GM18861 (cell line): ENCODE measurements at regions not wholly inside any gene's neighbourhood (a gene's known extent, or its start where the extent isn't known, plus 50 kb on each side); places are given as distances from the start of the nearest gene placed in this dataset.

Source experiments
- ATAC-seq: cut with Tn5 transposase; IDR thresholded peaks from one replicate; pipeline ENCODE4 v1.9.1; 2021; ENCODE audit not compliant: unreplicated experiment

DNA sequence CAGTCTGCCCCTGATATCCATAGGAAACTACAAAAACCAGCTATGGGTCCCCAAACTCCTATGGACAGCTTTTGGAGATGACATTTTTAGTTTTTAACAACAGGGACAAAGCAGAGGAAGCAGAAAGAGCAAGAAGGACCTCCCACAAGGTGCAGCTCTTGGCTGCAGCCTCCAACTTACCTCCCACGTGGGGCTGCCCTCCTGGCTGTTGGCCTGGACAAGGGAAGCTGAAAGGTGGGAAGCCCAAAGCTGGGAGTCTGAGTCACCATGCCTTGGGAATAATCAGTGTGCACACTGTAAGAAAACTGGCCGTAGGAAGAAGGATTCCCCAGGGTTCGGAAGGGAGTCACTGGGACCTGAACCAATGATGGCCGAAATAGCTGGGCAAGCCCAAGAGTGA, 51.8 kb upstream of the PAX1 start:
- no peak for ATAC-seq

DNA sequence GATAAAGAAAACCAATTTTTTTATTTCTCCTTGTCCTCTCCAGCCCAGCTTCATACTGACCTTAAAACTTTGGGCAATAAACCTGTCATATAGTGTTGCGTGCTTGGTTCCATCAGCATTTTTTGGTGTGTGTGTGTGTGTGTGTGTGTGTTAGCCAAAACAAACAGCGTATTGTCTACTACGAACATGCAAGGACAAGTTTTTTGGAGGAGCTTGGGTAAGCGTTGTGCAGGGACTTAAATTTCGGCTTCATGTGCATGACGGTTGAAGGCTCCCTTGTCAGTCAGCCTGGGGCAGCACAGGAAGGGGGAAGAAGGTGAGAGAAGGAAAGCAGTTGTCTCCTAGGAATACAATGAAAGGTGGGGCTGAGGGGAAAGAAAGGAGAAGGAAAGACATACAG, 62.0 kb upstream of the PAX1 start:
- ATAC-seq = no peak

DNA sequence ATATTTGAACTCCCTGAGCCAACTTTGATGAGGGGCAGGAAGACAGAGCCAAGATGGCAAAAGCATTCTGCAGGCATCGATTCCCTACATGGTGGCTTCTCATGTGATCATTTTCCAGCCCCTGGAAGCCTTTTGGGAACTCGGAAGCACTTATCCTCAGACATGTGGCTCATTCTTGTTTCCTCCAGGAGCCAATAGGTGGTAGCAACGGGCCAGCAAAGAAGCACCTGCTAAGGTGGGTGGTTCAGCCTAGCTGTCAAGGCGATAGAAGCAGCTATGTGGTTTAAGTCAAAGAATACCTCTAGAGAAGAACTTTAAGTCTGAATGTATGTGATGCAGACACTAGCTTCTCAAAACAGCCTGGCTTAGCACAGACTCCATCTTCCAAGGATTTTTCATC, 64.9 kb upstream of the PAX1 start:
- ATAC-seq = no peak

DNA sequence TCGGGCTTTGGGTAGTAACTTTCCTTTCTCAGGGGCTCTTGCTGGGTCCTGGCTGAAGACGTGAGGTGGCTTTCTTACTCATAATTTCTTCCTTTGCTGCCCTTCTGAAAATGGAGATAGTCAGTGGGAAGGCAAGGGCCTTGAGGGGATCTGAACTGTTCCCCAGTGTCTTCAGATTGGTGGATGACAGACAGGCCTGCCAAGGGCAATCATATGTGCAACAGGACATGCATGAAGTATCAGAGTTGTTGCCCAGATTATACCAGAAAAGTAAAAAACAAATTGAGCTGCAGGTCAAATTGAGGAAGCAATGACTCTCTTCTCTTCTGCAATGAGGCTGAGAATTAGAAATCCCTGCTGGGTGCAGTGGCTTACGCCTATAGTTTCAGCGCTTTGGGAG, 71.6 kb upstream of the PAX1 start:
- no peak for ATAC-seq

DNA sequence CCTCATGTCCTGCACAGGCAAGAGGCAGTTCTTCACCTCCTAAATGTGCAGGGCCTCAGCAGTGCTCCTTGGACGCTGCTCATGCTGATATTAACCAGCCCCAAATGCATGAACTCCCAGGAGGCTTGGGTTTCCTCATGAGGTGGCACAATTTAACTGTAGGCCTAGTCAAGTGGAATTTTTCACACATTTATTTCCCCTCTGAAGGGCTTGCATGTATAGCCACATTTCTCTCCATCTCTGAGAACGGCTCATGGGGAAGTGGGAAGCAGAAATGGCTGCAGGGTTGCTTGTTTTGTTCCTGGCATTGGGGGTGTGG, 72.8 kb upstream of the PAX1 start:
- ATAC-seq = no peak

DNA sequence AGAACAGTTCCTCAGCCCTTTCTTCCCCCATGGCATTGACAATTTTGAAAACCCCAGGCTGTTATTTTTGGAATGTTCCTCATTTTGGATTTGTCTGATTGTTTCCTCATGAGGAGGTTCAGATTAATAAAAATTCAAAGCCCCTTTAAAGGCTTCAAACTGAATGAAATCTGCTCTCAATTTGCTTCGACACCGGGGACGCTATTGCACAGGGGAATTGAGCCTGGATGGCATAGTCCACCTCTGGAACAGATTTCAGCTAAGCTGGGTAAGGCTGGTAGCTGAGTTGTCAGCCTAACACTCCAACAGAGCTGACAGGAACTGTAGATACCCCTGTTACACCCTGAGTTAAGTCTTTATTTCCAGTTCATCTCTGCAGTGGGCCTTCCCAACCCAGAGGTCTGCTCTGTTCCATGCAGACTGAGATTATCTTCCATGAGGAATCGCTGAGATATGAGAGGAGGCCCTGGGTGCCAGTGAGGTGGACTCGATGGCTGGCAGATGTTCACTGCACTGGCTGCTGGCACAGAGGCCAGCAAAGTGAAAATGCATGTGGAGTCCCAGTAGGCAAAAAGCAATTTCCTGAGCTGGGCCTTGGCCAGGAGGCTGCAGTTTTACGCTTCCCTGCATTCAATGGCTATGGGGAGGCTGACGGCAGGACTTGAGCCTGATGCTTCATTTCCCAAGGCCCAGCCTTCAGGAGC, 73.3 kb upstream of the PAX1 start:
- ATAC-seq = no peak

DNA sequence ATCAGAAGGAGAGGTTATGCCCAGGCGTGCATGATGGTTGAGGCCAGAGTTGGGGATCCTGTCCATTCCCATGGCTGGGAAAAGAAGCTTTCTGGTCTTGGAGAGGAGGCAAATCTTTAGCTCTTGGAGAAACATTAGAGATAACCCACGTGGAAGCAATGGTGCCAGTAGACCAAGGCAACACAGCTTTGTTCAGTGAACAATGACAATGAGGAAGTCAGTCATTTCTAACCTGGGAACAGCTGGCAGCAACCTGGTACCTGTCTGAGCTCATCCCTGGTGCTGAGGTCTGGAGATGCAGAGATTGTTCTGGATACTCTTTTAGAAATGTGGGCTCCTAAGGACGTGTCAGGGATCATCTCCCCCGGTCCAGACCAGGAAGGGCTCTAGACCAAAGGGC, 76.7 kb upstream of the PAX1 start:
- ATAC-seq = no peak

DNA sequence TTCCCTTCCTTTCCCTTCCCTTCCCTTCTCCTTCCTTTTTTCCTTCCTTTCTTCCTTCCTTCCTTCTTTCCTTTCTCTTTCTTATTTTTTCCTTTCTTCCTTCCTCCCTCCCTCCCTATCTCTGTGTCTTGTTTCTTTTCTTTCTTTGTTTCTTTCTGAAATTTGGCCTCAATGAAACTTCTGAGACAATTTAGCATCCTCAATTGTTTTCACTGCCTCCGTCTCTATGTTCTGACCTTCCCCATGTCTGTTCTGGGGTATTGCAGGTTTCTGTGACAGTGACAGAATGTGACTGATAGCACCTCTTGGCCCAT, 81.7 kb upstream of the PAX1 start:
- ATAC-seq = no peak

DNA sequence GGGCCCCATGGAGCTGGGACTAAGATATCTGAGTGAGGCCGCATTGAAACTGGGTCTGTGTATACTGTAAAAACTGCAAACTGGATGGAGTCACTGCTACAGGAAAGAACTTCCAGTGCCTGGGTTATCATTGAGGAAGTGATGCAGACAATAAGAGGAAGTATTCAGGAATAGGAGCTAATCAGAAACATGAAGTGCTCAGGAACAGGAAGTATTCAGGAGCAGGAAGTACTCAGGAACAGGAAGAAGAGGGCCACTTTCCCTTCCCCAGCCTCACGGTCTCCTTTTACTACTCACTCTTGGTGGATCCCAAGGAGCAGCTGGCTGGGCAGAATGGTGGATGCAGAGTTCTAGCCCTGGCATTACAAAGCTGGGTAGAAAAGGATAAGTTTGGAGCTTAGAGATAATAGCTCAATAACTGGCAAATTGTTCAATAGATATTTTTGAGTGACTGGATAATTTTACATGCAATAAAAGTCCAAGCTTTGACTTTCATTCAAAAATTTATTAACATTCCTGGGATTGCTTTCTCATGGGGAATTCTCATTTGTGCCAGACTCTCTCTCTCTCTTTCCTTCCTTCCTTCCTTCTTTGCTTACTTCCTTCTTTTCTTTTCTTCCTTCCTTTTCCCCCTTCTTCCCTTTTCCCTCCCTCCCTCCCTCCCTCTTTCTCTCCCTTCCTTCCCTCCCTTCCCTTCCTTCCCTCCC, 82.2 kb upstream of the PAX1 start:
- no peak for ATAC-seq

DNA sequence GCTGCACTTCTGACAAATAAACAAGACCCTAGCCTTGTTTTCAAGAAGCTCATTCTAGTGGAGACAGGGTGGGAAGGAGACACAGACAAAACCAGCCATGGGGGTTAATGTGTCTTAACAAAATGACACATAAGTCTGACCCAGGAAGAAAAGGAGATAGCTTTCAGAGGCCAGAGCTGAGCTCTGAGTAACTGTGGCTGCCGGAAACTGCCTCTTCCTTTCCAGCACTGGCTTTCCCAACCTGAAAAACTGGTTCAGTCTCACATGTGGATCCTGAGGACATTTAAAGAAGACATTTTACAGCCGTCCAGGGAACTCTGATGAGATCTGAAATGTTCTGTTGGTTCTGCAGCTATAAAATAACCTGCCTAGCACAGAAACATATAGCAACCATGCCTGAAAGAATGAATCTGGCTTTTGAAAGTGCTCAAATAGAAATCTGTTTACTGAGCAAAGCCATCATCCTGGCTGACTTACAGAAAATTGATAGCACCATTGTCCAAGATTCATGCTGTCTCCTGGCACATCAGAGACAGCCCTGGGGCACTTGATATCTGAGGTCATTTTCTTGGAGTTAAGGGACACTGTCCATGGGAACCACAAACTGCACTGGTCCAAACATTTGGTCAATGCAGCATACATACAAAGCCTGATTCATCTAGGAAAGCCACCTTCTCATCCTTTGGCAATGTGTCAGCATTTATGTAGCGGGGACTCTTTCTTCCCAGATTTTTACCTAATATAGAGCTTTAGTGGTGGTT, 83.2 kb upstream of the PAX1 start:
- ATAC-seq = no peak

DNA sequence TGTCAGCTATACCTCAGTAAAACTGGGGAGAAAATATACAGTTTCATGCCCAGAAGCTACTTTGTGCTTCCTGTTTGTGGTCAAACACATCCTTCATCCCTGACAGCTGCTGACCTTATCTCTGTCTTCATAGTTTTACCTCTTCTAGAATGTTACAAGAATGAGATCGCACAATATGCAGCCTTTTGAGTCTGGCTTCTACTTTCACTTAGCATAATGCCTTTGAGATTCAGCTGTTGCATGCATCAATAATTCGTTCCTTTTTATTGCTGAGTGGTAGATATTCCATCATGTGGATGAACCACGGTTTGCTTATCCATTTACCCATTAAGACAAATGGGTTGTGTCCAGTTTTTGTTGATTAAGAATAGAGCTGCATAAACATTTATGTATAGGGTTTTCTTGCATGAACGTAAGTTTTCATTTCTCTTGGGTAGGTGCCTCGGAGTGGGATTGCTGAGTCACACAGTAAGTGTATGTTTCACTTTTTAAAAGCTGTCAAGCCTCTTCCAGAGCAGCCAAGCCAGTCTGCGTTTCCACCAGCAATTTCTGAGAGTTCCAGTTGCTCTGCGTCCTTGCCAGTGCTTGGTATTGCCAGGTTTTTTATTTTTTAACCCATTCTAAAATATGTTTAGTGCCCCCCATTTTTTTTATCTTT, 86.6 kb upstream of the PAX1 start:
- peak; percentile 51 for ATAC-seq

DNA sequence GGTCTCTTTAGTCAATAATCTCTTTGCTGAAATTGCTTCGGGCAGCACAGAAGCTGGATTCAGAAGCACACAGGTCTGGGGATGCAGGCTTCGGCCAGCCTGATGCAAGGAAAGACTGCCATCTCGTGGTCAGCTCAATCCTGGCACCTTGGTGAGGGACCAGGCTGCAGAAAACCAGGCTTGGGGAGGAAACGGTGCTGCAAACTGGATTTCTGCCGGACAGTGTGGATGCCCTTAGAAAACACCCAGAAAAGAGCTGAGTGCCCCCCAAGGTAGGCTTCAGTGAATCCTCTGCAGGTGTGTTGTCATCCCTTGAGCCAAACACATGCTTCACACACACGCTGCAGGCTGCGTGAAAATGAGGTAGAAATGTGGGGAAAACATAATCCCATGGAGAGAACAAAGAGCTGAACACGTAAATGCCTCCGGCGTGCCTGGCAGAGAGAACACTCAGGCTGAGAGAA, 89.8 kb upstream of the PAX1 start:
- peak; percentile 53 for ATAC-seq

DNA sequence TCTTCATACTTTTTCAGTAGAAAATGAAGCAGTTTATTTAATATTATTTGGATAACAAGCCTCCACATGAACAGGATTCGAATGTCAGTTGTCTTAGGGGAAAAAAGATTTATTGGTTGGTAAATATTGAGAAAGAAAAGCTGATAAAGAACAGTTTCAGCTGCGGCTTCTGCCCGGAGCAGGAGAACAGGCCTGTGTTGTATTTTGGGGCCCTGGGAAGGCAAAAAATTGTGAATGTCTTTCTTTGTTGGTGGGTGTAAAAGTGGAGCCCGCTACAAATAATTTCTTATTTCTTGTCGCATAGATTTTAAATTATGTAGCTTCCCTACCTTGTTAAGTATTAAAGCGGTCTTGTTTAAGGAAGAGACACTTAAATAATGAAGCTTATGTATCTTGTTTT, 90.5 kb upstream of the PAX1 start:
- ATAC-seq = no peak

DNA sequence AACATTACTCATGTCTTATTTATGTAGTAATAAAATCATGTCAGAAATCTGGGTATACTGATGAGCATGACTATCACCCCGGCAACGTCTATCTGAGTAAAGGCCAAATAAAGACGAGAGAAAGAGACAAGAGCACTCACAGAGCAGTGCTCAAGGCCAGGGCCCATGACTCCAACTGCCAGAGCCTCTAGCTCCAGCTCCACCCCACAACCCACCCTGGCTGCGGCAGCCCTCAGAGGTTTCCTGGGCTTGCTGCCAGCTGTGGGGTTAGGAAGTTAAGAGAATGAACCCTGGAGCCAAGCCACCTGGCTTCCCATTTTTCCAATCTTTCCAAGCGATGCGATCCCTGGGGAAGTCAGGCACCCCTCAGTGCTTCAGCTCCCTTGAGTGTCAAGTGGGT, 92.0 kb upstream of the PAX1 start:
- ATAC-seq = no peak

DNA sequence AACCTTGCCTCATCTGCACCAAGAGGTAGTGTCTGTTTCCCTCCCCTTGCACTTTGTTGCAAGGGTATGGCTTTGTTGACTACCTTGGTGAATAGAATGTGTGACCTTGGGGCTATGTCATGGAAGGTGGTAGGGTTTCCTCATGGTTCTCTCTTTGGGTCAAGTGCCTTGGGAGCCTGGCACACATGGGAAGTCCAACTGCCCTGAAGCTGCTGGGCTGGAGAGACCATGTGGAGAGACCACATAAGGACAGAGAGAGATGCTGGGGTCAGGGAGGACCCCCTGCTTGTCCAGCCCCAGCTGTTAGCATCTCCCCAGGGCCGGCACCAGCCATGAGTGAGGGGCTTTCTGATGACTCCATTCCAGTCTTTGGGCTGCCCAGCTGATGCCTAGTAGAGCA, 95.5 kb upstream of the PAX1 start:
- ATAC-seq = no peak

DNA sequence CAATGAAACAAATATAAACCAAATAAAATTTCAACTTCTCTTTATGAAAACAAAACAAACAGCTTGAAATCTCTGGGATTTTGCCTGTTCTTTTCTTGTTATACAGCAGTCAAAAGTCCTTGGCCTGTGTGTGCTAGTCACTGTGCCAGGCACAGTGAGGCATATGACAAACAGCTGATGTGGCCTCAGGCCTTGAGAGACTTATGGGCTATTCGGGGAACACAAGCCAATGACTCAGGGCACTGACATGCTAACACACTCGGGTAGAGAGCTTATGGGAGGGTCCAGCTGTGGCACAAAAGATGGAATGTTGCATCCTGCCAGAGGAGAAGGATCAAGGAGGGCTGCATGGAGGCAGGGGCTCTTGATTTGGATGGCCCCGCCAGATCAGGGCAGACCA, 95.4 kb upstream of the NKX2-2 start:
- no peak for ATAC-seq

DNA sequence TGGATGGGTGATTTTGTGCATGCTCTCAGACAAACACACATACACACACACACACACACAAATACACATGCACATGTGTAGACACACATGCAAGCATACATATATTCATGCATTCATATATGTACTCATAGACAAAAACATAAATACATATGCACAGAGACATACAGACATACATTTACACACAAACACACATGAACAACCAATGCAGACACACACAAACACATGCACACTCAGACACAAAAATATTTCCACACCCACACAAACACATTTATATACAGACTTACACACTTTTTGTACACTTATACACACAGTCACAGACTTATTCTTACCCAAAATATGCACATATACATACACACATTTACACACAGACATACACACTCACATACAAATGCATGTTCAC, 94.9 kb upstream of the NKX2-2 start:
- ATAC-seq = no peak

DNA sequence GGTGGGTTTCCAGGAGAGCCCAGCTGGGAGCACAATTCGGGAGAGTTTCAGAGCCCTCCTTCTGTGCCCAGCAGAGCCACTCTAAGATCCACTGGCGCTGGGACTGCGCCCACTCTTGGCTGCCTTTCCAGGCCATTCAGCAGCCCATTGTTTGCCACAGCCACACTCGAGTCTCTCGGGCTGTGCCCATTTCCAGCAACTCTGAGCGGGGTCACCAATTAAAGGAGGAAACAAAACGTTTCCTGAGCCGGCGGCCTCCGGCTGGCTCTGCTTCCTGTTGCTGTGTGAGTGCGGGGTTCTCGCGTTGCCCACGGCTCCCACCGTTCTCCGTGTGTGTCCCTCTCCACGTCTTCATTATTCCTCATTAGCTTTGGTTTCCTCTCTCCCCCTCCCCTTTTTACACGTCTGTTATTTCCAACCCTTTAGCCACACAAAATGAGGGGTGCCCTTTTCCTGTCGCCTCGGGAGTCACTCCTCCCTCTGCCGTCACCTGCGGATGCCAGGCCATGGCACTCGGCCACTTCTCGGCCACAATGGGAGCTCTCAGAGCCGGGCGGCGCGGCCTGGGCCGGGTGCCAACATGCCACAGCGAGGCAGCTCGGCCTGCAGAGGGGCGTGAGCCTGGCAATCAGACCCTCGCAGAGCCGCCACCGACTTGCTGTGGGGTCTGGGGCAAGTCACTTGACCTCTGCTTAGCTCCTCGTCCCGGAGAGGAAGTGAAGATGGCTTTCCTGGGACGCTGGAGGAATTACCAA, 94.3 kb upstream of the NKX2-2 start:
- ATAC-seq = no peak

DNA sequence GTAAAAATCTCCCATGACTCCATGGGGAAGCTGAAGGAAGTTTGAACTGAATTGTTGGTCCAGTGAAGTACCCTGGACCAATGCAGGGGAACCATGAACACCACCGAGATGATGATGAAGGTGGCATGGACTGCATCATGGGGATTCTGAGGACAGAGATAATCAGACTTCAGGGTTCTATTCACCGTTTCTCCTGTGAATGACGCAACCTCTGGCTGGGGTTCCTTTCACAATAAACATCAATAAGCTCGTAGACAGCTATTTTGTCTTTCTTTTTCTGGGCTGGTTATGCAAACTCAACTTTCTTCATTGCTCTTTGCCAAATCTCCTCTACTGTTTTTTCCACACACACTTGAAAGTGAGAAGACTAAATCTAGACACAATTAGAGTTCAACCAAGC, 87.9 kb upstream of the NKX2-2 start:
- no peak for ATAC-seq

DNA sequence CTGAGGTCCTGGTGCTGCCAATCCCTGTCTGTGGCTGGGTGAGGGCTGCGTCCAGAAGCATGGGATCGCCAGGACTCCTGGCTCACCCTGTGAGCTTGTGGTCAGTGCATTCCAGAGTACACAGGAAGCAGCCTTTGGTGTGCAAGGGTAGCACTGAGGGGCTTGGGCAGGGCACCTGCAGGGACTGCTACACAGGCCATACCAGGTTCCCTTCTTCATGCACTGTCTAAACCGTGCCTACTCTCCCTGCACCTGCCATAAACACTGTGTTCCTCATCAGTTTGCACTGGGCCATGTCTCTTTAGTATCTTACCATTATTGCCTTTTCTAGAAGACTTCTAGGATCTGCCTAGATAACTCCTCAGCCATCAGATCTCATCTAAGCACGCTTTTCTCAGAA, 72.8 kb upstream of the NKX2-2 start:
- no peak for ATAC-seq

DNA sequence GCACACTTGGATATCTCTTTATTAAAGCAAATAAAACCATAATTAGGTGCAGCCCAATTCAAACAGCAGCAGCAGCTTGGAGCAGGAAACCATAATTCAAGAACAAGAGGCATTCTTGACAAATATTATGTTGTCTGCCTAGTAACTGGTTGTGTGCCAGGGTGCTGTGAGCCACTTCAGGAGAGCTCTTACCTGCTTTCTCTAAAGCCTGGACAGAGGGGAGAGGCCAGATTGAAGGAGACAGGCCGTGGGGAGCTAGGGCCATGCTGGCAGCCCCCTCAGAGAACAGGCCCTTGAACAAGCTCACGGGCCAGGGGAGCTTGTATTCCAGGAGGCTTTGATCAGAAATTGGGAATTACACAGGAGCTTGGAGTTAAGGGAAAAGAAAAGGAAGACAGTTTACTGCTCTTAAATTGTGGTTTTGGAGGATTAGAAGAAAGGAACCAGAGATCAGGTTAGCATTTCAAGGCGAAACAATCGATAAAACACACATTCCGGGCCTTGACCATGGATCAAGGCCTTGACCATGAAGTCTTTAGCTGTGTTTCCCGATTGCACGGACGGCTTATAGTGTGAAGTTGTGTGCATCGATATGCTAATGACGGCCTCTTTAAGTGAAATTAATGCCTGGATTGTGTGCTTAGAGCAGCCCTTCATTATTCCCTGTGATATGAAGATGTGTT, 69.8 kb upstream of the NKX2-2 start:
- no peak for ATAC-seq
